ENCODE measurements at regions not wholly inside any gene's neighbourhood (a gene's known extent, or its start where the extent isn't known, plus 50 kb on each side); places are given as distances from the start of the nearest gene placed in this dataset.
A peak's percentile ranks its signal among the peaks of the same experiment; 100 is the strongest.

GRCh38 chr18:78180741-78181140 is 798.9 kb upstream of the SALL3 start:
- CTCF ChIA-PET, result no interaction called here
- H3K4me3 Mint-ChIP-seq, result no peak overlapping the region
- POLR2A ChIA-PET, result no interaction called here
- peaks cover 17% of the 10 kb centered on the region for H3K9me3 Mint-ChIP-seq (ENCODE audit: insufficient read depth)
- DNase-seq, result no peak
- H3K27ac Mint-ChIP-seq, result no peak overlapping the region
- no peaks in the 10 kb centered on the region for H3K4me1 Mint-ChIP-seq (ENCODE audit: low read depth)
- ATAC-seq, result no peak
- H3K27me3 Mint-ChIP-seq (ENCODE audit: low read depth), result no peaks in the 10 kb centered on the region
- no peaks in the 10 kb centered on the region for H3K36me3 Mint-ChIP-seq (ENCODE audit: low read depth)

- Mint-ChIP-seq H3K27me3 (ENCODE audit: low read depth) (no peaks in the 10 kb centered on the region), H3K9me3 (ENCODE audit: insufficient read depth) (peaks cover 13% of the 10 kb centered on the region), H3K36me3 (ENCODE audit: low read depth) (no peaks in the 10 kb centered on the region), H3K4me1 (ENCODE audit: low read depth) (no peaks in the 10 kb centered on the region), H3K4me3 (no peak overlapping the region), H3K27ac (no peak overlapping the region)
- ChIA-PET POLR2A (no interaction called here), CTCF (no interaction called here)
- ATAC-seq (no peak), DNase-seq (no peak)
Measured at GRCh38 chr18:78183815-78184214, 795.8 kb upstream of the SALL3 start.

- no peaks in the 10 kb centered on the region for H3K36me3 Mint-ChIP-seq (ENCODE audit: low read depth)
- no peaks in the 10 kb centered on the region for H3K9me3 Mint-ChIP-seq (ENCODE audit: insufficient read depth)
- POLR2A ChIA-PET, result no interaction called here
- no peak overlapping the region for H3K27ac Mint-ChIP-seq
- no peaks in the 10 kb centered on the region for H3K27me3 Mint-ChIP-seq (ENCODE audit: low read depth)
- no peak overlapping the region for H3K4me3 Mint-ChIP-seq
- DNase-seq (no peak), ATAC-seq (no peak)
- CTCF ChIA-PET, result no interaction called here
- no peaks in the 10 kb centered on the region for H3K4me1 Mint-ChIP-seq (ENCODE audit: low read depth)
Measured at GRCh38 chr18:78191276-78191675, 788.3 kb upstream of the SALL3 start.

- ATAC-seq (no peak), DNase-seq (no peak)
- Mint-ChIP-seq H3K4me3 (no peak overlapping the region), H3K4me1 (ENCODE audit: low read depth) (no peaks in the 10 kb centered on the region), H3K27me3 (ENCODE audit: low read depth) (no peaks in the 10 kb centered on the region), H3K9me3 (ENCODE audit: insufficient read depth) (no peaks in the 10 kb centered on the region), H3K36me3 (ENCODE audit: low read depth) (no peaks in the 10 kb centered on the region), H3K27ac (no peak overlapping the region)
- ChIA-PET CTCF (no interaction called here), POLR2A (no interaction called here)
Measured at GRCh38 chr18:78192054-78192453, 787.6 kb upstream of the SALL3 start.

- Mint-ChIP-seq H3K27me3 (ENCODE audit: low read depth) (no peaks in the 10 kb centered on the region), H3K27ac (no peak overlapping the region), H3K4me3 (no peak overlapping the region), H3K9me3 (ENCODE audit: insufficient read depth) (no peaks in the 10 kb centered on the region), H3K36me3 (ENCODE audit: low read depth) (no peaks in the 10 kb centered on the region), H3K4me1 (ENCODE audit: low read depth) (no peaks in the 10 kb centered on the region)
- CTCF ChIA-PET, result no interaction called here
- ATAC-seq (no peak), DNase-seq (no peak)
- POLR2A ChIA-PET, result no interaction called here
Measured at GRCh38 chr18:78196280-78196679, 783.3 kb upstream of the SALL3 start.

GRCh38 chr18:78199002-78199401 is 780.6 kb upstream of the SALL3 start:
- CTCF ChIA-PET, result no interaction called here
- Mint-ChIP-seq H3K27ac (no peak overlapping the region), H3K36me3 (ENCODE audit: low read depth) (no peaks in the 10 kb centered on the region)

GRCh38 chr18:78199611-78200010 is 780.0 kb upstream of the SALL3 start:
- no peak overlapping the region for H3K27ac Mint-ChIP-seq
- no peak overlapping the region for H3K4me3 Mint-ChIP-seq
- H3K4me1 Mint-ChIP-seq (ENCODE audit: low read depth), result no peaks in the 10 kb centered on the region
- ATAC-seq (no peak), DNase-seq (no peak)
- H3K27me3 Mint-ChIP-seq (ENCODE audit: low read depth), result no peaks in the 10 kb centered on the region
- ChIA-PET POLR2A (no interaction called here), CTCF (no interaction called here)
- peaks cover 16% of the 10 kb centered on the region for H3K9me3 Mint-ChIP-seq (ENCODE audit: insufficient read depth)
- H3K36me3 Mint-ChIP-seq (ENCODE audit: low read depth), result no peaks in the 10 kb centered on the region

More at GRCh38 chr18:78199002-78199401, 780.6 kb upstream of the SALL3 start:
- Mint-ChIP-seq H3K9me3 (ENCODE audit: insufficient read depth) (peaks cover 14% of the 10 kb centered on the region), H3K27me3 (ENCODE audit: low read depth) (no peaks in the 10 kb centered on the region), H3K4me1 (ENCODE audit: low read depth) (no peaks in the 10 kb centered on the region), H3K4me3 (no peak overlapping the region)
- POLR2A ChIA-PET, result no interaction called here
- DNase-seq (no peak), ATAC-seq (no peak)

GRCh38 chr18:78207942-78208341 is 771.7 kb upstream of the SALL3 start:
- H3K36me3 Mint-ChIP-seq (ENCODE audit: low read depth), result no peaks in the 10 kb centered on the region
- H3K4me1 Mint-ChIP-seq (ENCODE audit: low read depth), result no peaks in the 10 kb centered on the region
- H3K27ac Mint-ChIP-seq, result no peak overlapping the region
- DNase-seq (no peak), ATAC-seq (no peak)
- H3K9me3 Mint-ChIP-seq (ENCODE audit: insufficient read depth), result peaks cover 3% of the 10 kb centered on the region
- H3K27me3 Mint-ChIP-seq (ENCODE audit: low read depth), result no peaks in the 10 kb centered on the region
- ChIA-PET CTCF (no interaction called here), POLR2A (no interaction called here)
- no peak overlapping the region for H3K4me3 Mint-ChIP-seq

GRCh38 chr18:78208461-78208860 is 771.2 kb upstream of the SALL3 start:
- Mint-ChIP-seq H3K4me1 (ENCODE audit: low read depth) (no peaks in the 10 kb centered on the region), H3K4me3 (no peak overlapping the region), H3K36me3 (ENCODE audit: low read depth) (no peaks in the 10 kb centered on the region), H3K27ac (no peak overlapping the region), H3K27me3 (ENCODE audit: low read depth) (no peaks in the 10 kb centered on the region), H3K9me3 (ENCODE audit: insufficient read depth) (peaks cover 3% of the 10 kb centered on the region)
- ChIA-PET CTCF (no interaction called here), POLR2A (no interaction called here)
- ATAC-seq (no peak), DNase-seq (no peak)

GRCh38 chr18:78213361-78213994 is 766.1 kb upstream of the SALL3 start:
- ChIA-PET POLR2A (no interaction called here), CTCF (no interaction called here)
- ATAC-seq, result no peak

GRCh38 chr18:78221496-78221895 is 758.1 kb upstream of the SALL3 start:
- ChIA-PET CTCF (no interaction called here), POLR2A (no interaction called here)
- ATAC-seq (no peak), DNase-seq (no peak)
- Mint-ChIP-seq H3K4me1 (ENCODE audit: low read depth) (no peaks in the 10 kb centered on the region), H3K9me3 (ENCODE audit: insufficient read depth) (peaks cover 4% of the 10 kb centered on the region), H3K4me3 (no peak overlapping the region), H3K27me3 (ENCODE audit: low read depth) (no peaks in the 10 kb centered on the region), H3K36me3 (ENCODE audit: low read depth) (no peaks in the 10 kb centered on the region), H3K27ac (peak overlapping the region; percentile 37)

More at GRCh38 chr18:78213361-78213994, 766.1 kb upstream of the SALL3 start:
- Mint-ChIP-seq H3K36me3 (ENCODE audit: low read depth) (no peaks in the 10 kb centered on the region), H3K4me1 (ENCODE audit: low read depth) (no peaks in the 10 kb centered on the region), H3K9me3 (ENCODE audit: insufficient read depth) (no peaks in the 10 kb centered on the region), H3K27me3 (ENCODE audit: low read depth) (no peaks in the 10 kb centered on the region), H3K27ac (no peak overlapping the region), H3K4me3 (no peak overlapping the region)
- DNase-seq, result no peak

- Mint-ChIP-seq H3K27ac (no peak overlapping the region), H3K4me3 (no peak overlapping the region), H3K36me3 (ENCODE audit: low read depth) (no peaks in the 10 kb centered on the region), H3K4me1 (ENCODE audit: low read depth) (no peaks in the 10 kb centered on the region), H3K27me3 (ENCODE audit: low read depth) (no peaks in the 10 kb centered on the region), H3K9me3 (ENCODE audit: insufficient read depth) (no peaks in the 10 kb centered on the region)
- ChIA-PET CTCF (no interaction called here), POLR2A (no interaction called here)
- ATAC-seq (no peak), DNase-seq (no peak)
Measured at GRCh38 chr18:78228974-78229373, 750.6 kb upstream of the SALL3 start.

GRCh38 chr18:78230911-78231310 is 748.7 kb upstream of the SALL3 start:
- CTCF ChIA-PET, result no interaction called here
- DNase-seq (no peak), ATAC-seq (no peak)
- Mint-ChIP-seq H3K4me1 (ENCODE audit: low read depth) (no peaks in the 10 kb centered on the region), H3K4me3 (no peak overlapping the region), H3K9me3 (ENCODE audit: insufficient read depth) (no peaks in the 10 kb centered on the region), H3K27ac (no peak overlapping the region), H3K36me3 (ENCODE audit: low read depth) (no peaks in the 10 kb centered on the region), H3K27me3 (ENCODE audit: low read depth) (no peaks in the 10 kb centered on the region)
- POLR2A ChIA-PET, result no interaction called here

All from activated CD8-positive, alpha-beta T cell treated with anti-CD3 and anti-CD28 coated beads, Interleukin-2, amount 10 ng/mL, durations not matched to agents 7 days and 5 days (primary cell).